GM21381 (cell line): ENCODE measurements at regions not wholly inside any gene's neighbourhood (a gene's known extent, or its start where the extent isn't known, plus 50 kb on each side); places are given as distances from the start of the nearest gene placed in this dataset.

ENCODE experiments used
- ATAC-seq: cut with Tn5 transposase; IDR thresholded peaks from one replicate; pipeline ENCODE4 v1.9.1; 2021; ENCODE audit warnings: mild to moderate bottlenecking, moderate library complexity; ENCODE audit not compliant: unreplicated experiment

DNA sequence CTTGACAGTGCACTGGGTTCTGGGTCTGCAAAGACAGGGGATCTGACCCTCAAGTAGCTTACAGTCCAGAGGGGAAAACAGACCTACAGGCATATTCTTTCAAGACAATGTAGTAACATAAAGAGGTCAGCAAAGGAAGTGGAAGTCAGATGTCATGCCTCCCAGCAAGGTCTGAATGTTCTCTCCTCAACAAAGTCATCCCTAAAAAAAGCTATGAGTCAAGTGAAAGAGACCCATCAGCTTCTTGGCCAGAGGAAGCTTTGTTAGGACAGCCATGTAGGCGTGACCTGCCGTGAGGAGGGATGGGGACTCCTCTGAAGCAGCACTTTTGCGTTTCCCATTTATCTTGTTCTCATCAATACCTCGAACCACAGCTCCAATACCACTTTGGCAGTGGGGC lies 331.6 kb upstream of the NR2F2 start:
- ATAC-seq: no peak

DNA sequence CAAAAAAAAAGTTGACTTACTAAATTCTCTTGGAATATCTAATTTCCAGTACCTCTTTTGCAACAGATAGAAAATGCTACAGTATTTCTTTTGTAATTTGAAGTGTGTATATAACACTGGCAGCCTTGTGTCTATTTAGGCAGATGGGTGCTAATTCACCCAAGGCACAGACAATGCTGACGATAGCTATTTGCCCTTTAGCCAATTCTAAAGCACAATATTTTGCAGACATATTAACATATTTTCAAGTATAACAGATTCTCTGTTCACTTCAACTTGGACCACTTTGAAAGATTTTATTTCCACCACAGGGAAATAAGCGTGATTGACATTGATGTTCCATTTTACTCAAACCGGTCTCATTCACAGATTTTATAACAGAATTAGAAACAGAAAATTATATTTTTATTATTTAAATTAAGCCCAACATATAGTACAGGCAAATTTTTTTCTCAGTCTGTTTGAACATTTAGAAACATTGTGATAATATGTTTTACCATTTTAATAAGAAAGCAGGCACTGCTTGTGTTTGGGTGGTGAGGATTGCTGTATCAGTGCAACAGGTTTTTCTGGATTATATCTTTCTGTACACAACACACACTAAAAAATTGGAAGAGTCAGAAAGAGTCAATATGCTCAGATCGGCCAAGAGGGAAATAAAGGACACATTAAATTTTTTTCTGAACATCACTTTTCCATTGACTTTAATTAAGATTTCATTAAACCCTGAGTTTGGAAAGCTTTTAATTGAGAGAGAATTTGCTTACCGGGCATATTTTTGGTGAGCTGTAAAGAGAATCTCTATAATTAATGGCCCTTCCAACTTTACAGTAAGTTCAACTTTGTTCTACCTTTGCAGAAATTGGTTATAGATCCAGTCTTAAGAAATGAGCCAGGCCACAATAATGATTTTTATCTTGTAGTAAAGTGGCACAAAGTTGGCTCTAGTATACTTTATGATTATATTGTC lies 327.3 kb upstream of the NR2F2 start:
- no peak for ATAC-seq

GRCh38 chr15:96005906-96006305 lies 324.6 kb upstream of the NR2F2 start:
- no peak for ATAC-seq

DNA sequence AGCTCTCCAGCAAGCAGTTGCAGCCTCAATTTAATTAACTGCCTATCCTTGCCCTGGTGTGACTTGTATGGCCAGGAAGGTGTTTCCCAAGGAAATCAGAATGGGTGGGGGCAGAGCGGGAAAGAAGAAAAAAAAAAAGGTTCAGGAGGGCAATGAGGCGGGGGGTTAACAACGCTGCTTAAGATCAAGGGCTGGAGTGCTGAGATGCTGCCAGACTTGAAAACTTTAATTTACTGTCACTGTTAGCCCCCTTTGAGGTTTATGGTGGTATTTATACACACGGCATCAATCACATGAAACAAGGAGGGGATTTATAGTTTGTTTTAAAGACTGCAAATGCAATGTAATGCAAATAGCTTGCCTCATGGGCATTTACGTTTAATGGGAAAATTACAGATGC lies 319.4 kb upstream of the NR2F2 start:
- ATAC-seq: no peak

DNA sequence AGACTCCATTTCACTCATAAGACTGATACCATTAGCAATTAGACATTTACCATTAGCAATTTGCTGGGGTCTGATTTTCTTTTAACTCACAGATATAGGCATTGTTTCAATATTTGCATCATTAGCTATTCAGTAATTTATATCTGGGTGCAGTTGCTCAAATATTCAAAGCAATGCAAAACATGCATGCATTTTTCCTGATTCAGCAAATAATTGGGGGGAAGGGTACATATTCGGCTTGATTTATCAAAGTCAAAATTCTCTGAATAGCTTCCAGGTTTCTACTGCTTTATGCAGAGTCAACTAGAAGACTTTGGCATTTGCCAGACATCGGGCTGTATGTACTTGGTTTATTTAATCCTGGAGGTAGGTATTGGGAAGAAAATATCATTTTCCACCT lies 315.6 kb upstream of the NR2F2 start:
- no peak for ATAC-seq

DNA sequence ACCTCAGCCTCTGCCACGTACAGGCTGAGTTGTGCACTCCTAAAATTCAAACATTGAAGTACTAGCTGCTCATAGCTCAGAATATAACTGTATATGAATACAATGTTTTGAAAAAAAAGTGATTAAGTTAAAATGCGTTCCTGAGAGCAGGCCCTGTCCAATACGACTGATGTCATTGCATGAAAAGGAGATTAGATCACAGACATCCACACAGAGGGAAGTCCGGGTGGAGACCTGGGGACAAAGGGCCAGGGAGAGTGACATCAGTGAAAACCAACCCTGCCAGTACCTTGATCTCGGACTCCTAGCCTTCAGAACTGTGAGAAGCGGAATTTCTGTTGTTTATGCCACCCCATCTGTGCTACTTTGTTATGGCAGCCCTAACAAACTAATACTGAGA lies 311.4 kb upstream of the NR2F2 start:
- no peak for ATAC-seq

DNA sequence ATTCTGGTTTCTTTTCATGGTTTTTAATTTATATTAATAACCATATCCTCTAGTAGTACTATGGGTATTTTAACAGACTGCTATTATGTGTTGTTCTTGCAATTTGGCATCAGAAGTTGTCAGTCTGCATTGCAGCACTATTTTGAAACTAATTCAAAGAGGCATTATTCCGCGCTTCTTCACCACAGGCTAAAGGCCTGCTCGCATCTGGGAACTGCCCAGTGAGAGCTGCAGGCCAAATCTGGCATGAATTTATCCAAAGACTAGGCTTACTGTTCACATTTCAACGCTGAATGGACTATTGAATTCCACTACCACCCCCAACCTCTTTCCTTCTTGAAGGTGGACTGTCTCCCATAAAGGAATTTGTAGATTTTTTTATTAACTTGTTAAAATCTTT lies 310.4 kb upstream of the NR2F2 start:
- ATAC-seq: no peak

DNA sequence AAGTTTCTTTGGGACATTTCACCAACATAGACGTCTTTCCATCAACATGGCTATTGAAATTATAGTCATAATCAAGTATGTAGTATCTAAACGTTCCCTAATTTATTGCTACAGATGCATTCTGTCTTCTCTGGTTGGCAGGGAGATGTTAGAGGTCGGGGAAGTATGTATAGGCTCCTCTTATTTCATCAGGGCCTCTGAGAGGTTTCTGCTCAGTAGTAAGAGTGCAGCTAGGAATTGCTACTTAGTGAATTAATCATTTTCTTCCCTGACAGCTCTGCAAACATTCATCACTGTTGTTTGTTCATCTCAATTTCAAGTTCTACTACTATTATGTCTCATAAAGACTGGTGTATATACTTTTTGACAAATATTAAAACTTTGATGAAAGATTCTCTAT lies 309.7 kb upstream of the NR2F2 start:
- ATAC-seq: no peak

GRCh38 chr15:96023081-96023480 lies 307.4 kb upstream of the NR2F2 start:
- no peak for ATAC-seq

- no peak for ATAC-seq
Observed at GRCh38 chr15:96027501-96027900, 303.0 kb upstream of the NR2F2 start.

- no peak for ATAC-seq
Observed at GRCh38 chr15:96028620-96029019, 301.9 kb upstream of the NR2F2 start.

DNA sequence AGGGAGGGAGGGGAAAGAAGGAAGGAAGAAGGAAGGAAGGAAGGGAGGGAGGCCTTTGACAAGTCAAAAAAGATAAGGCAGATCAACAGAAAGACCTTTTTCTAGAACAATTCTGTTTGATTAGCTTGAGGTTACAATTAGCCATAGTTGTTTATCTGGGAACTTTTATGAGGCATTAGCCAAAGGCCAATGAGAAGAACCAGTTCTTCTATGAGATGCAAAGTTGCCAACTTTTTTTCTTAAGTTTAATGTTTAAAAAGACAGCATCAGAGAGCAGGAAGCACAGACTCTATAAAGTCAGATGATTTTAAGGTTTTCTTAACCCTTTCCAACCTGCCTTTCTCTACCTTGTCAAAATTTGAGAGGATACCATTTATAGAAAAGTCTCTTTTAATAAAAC lies 301.3 kb upstream of the NR2F2 start:
- no peak for ATAC-seq

DNA sequence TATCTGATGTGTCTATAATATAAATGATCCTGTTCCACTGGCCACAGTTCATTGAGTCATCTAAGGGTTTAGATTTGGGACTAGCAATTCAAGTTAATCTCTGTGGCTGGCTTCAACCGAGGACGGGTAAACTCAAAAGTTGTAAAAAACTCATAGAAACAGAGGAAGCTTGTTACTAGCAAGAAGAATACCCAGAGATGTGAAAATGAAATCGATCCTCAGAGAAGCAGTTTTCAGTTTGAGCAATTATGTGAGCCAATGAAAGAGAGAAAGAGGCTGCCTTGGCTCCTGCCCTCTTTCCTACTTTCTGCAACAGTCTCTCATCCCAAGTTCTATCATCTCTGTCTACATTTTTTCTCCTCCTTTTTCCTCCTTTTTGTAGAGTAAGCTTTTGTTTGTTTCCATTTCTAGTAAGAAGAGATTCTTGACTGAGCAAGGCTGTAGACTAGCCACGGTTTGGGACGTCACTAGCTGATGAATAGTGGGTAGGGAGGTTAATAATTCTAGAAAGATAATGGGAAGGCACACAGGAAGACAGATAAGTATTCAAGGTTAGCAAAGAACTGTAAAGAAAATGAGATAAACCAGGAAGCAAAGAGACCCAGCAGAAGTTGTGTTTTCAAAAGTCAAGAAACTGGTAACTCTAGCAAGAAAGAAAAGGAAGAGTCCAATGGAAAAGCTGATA lies 298.9 kb upstream of the NR2F2 start:
- no peak for ATAC-seq

DNA sequence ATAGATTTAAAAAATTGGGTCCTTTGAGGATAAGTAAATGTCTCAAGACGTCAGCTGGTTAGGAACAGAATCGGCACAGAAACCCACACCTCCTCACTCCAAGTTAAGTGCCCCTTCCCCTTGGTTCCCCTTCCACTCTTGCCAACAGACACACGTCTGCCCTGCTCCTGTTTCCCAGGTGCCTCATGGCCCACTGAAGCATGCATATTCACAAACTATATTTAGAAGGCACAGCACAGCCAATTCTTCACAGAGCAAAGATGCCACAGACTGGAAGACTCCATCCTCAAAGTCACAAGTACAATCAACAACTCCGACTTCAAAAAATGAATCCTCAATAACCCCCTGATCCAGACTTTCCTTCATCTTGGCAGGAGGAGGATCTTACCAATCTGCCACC lies 295.4 kb upstream of the NR2F2 start:
- ATAC-seq: no peak

DNA sequence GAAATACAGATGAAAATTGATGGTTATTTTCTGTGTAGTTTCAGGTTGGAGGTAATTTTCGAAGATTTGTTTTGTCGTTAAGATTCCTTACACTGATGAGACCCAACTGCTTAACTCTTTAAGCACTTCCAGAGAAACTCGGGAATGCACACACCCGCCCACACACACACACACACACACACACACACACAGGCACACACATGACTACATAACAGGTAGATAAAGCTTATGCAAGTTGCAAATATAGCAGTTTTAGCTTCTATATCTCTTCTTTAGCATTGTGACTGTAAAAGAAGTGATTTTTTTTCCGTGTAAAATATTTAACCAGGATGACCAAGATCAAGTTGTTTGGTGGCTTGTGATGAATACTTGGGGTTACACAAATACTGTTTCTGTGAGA lies 294.9 kb upstream of the NR2F2 start:
- no peak for ATAC-seq

DNA sequence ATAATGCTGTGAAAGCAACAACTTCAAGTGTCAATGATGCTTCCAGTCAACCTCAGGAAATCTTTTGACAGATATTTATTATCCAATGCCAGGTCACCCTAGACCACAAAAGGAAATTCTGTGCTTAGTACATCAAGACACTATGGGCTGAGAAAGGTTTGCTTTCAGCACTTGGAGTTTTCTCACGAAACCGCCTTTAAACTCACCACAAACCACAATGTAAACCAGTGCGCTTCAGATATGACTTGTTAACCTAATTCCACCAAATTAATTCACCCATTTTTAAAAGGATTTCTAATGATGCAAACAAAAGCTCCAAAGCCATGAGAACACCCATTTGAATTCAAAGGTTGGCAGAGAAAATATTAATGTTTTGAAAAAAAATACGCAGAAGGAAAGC lies 292.9 kb upstream of the NR2F2 start:
- peak; percentile 74 for ATAC-seq

DNA sequence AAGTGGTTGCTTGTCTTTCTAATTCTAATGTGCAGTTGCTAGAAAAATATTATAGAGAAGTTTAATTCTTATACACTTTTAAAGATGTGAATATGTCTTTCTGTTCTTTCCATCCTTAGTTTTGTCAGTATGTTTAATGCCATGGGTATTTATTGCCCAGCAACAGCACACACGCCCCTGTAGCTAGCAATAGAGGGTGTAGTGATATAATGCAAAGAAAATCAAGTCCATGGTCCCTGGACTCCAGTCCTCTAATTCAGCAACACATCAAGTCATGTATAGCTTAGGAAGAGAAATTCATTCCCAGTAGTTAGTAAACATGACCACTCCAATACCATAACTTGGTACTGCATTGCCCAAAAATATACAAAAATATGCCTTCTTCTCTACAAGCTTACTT lies 292.4 kb upstream of the NR2F2 start:
- ATAC-seq: no peak

- no peak for ATAC-seq
Observed at GRCh38 chr15:96038650-96039049, 291.9 kb upstream of the NR2F2 start.

GRCh38 chr15:96041982-96042733 lies 288.3 kb upstream of the NR2F2 start:
- ATAC-seq: no peak

DNA sequence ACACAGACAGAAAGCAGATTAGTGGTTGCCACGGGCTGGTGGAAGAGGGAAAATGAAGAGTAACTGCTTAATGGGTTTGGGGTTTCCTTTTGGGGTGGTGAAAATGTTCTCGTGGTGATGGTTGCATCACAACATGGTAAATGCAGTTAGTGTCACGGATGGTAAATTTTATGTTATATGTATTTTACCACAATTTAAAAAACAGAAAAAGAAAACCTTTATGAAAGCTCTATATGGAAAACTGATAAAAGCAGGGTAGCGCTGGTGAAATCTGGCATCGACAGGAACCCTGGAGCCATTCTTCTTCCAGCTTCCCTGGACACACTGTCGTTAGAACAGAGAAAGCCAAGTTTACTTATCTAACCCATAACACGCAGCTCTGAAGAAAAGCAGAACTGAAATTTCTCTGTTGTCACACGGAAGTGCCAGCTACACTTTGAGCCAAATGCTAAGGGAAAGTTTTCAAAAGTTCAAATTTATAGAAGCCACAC lies 287.7 kb upstream of the NR2F2 start:
- ATAC-seq: peak; percentile 82

DNA sequence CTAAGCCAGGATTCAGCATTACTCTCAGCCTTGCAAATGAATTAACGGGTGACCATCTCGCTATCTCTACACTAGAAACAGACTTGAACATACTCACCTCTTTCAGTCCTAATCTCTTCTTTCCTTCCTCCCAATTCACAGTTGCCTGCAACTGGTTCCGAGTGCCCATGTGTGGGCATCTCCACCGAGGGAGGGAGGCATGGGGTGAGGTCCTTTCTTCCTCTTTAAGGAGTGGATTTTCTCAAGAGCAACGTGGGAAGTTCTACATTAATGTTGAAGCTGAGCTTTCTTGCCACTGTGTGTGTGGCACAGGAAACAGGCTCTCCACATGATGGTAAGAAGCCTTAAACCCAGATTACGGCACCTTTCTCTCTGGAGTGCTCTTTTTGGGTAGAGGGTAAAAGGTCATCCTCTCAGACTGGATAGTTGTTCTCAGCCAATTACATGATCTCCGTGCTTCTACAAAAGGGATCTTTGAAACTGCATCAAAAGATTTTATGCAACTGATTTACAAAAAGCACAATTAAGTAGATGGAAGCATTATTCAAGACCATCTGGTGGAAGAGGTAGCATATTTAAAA lies 286.8 kb upstream of the NR2F2 start:
- ATAC-seq: no peak
